ENCODE measurements at regions not wholly inside any gene's neighbourhood (a gene's known extent, or its start where the extent isn't known, plus 50 kb on each side); places are given as distances from the start of the nearest gene placed in this dataset.
A peak's percentile ranks its signal among the peaks of the same experiment; 100 is the strongest.
"Not testable (repeated sequence)": the region's sequence is repeated elsewhere in the genome, so short reads cannot be mapped to it uniquely, and the experiment has no call there.

- no peaks in the 10 kb centered on the region for H3K27me3 Mint-ChIP-seq
- ChIA-PET POLR2A (no interaction called here), CTCF (no interaction called here)
- no peak overlapping the region for H3K27ac Mint-ChIP-seq
- H3K36me3 Mint-ChIP-seq (ENCODE audit: low read depth) = no peaks in the 10 kb centered on the region
- H3K9me3 Mint-ChIP-seq = peaks cover 12% of the 10 kb centered on the region
- no peak for DNase-seq
- no peak overlapping the region for H3K4me3 Mint-ChIP-seq
- no peaks in the 10 kb centered on the region for H3K4me1 Mint-ChIP-seq
Measured at GRCh38 chr5:101062902-101063301, 159.8 kb upstream of the ST8SIA4 start.

DNA sequence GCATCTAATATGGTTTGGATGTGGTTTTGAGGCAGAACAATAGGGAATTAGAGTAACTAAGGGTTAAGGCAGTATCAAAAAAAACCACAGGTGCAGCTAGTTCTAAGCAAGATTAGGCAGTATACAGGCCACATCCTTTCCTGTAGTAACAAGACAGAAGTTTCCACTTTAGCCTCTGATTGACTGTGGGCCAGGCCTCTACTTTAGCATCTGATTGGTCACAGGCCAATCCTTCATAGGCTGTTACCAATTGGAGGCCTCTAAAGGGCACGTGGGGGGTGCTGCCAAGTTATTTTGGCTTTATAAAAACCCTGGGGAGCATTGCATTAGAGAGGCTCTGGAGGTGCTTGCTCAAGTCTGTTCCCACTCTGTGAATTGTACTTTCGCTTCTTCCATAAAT is 144.1 kb upstream of the ST8SIA4 start:
- no peak overlapping the region for H3K27ac Mint-ChIP-seq
- H3K4me1 Mint-ChIP-seq = peaks cover 6% of the 10 kb centered on the region
- H3K4me3 Mint-ChIP-seq = no peak overlapping the region
- ChIA-PET CTCF (no interaction called here), POLR2A (no interaction called here)
- no peaks in the 10 kb centered on the region for H3K36me3 Mint-ChIP-seq (ENCODE audit: low read depth)
- no peaks in the 10 kb centered on the region for H3K9me3 Mint-ChIP-seq
- no peaks in the 10 kb centered on the region for H3K27me3 Mint-ChIP-seq
- peak; percentile 6 for DNase-seq

DNA sequence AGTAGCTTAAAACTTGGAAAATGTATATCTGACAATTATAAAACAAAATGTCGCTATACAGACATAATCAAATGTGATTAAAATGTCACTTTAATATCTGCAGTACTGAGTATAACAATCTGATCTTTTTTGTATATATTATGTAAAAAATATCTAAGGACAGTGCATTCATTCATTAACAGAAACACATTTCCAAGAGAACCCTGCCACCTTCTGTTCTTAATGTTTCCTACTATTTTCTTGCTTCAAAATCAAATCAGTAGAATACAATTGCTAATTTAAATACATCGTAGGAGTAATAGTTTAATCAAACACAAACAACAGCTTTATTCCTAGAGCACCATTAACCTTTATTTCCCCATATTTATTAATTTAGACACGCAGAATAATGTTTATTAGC is 142.6 kb upstream of the ST8SIA4 start:
- Mint-ChIP-seq H3K4me1 (peaks cover 6% of the 10 kb centered on the region), H3K9me3 (no peaks in the 10 kb centered on the region)
- CTCF ChIA-PET = no interaction called here

GRCh38 chr5:101040002-101040401 is 136.9 kb upstream of the ST8SIA4 start:
- H3K36me3 Mint-ChIP-seq (ENCODE audit: low read depth); POLR2A ChIA-PET; DNase-seq; H3K4me3 Mint-ChIP-seq; H3K4me1 Mint-ChIP-seq; H3K9me3 Mint-ChIP-seq; H3K27ac Mint-ChIP-seq; H3K27me3 Mint-ChIP-seq; CTCF ChIA-PET: not testable (repeated sequence)

More for the DNA sequence above, 142.6 kb upstream of the ST8SIA4 start:
- Mint-ChIP-seq H3K27ac (no peak overlapping the region), H3K27me3 (no peaks in the 10 kb centered on the region), H3K36me3 (ENCODE audit: low read depth) (no peaks in the 10 kb centered on the region), H3K4me3 (no peak overlapping the region)
- DNase-seq = no peak
- POLR2A ChIA-PET = no interaction called here

DNA sequence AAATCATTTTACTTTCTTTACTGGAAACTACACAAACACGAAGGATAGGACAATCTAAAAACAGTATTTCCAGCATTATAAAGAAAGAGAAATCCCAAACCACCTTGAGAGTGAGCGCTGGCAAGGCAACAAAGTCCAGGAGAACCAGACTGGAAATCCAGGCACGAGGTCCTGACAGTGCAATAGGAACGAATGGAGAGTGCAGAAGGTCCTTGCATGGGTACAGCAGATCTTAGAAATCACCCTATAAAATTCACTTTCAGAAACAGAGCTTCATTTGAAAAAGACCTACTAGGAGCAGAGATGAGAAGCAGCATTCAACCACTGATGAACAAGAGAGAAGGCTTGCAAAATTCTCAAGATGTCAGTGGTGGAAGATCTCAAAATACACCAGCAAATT is 133.7 kb upstream of the ST8SIA4 start:
- DNase-seq = no peak
- peaks cover 2% of the 10 kb centered on the region for H3K27me3 Mint-ChIP-seq
- H3K4me3 Mint-ChIP-seq = no peak overlapping the region
- H3K36me3 Mint-ChIP-seq (ENCODE audit: low read depth) = no peaks in the 10 kb centered on the region
- H3K9me3 Mint-ChIP-seq = peaks cover 4% of the 10 kb centered on the region
- no peak overlapping the region for H3K27ac Mint-ChIP-seq
- ChIA-PET CTCF (no interaction called here), POLR2A (no interaction called here)
- H3K4me1 Mint-ChIP-seq = no peaks in the 10 kb centered on the region

- ChIA-PET POLR2A (no interaction called here), CTCF (no interaction called here)
- peaks cover 2% of the 10 kb centered on the region for H3K27me3 Mint-ChIP-seq
- H3K36me3 Mint-ChIP-seq (ENCODE audit: low read depth) = no peaks in the 10 kb centered on the region
- DNase-seq = no peak
- H3K27ac Mint-ChIP-seq = no peak overlapping the region
- no peak overlapping the region for H3K4me3 Mint-ChIP-seq
- no peaks in the 10 kb centered on the region for H3K4me1 Mint-ChIP-seq
- peaks cover 4% of the 10 kb centered on the region for H3K9me3 Mint-ChIP-seq
Measured at GRCh38 chr5:101035425-101035824, 132.3 kb upstream of the ST8SIA4 start.

DNA sequence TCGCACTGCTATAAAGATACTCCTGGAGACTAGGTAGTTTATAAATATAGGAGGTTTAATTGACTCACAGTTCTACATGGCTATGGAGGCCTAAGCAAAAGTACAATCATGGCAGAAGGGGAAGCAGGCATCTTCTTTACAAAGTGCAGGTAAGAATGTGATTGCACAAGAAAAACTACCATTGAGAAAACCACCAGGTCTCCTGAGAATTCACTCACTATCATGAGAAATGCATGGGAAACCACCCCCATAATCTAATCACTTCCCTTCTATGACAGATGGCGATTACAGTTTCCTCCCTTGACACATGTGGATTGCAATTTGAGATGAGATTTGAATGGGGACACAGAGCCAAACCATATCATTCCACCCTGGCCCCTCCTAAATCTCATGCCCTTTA is 121.2 kb upstream of the ST8SIA4 start:
- H3K27me3 Mint-ChIP-seq = no peaks in the 10 kb centered on the region
- ChIA-PET POLR2A (no interaction called here), CTCF (no interaction called here)
- no peak overlapping the region for H3K27ac Mint-ChIP-seq
- peaks cover 2% of the 10 kb centered on the region for H3K9me3 Mint-ChIP-seq
- no peak for DNase-seq
- H3K4me3 Mint-ChIP-seq = no peak overlapping the region
- no peaks in the 10 kb centered on the region for H3K4me1 Mint-ChIP-seq
- H3K36me3 Mint-ChIP-seq (ENCODE audit: low read depth) = no peaks in the 10 kb centered on the region

DNA sequence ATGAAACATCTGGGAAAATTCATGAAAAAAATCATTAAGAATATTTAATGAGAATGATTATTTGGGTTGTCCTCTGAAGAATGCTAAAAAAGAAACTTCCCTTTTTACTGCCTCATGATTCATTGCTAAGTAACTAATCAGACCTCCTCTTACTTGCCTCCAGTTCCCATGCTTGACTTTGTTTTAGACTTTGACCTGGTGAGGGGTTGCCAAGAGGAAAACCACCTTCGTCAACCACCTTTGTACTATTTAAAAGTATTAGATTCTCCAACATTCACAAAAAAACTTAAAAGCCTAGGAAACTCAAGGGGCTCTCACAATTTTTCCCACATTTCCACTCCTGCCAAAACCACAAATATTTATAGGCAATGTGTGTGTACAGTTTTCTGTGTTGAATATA is 115.2 kb upstream of the ST8SIA4 start:
- Mint-ChIP-seq H3K9me3 (no peaks in the 10 kb centered on the region), H3K4me3 (no peak overlapping the region), H3K27ac (no peak overlapping the region), H3K36me3 (ENCODE audit: low read depth) (no peaks in the 10 kb centered on the region), H3K4me1 (no peaks in the 10 kb centered on the region), H3K27me3 (no peaks in the 10 kb centered on the region)
- no peak for DNase-seq
- ChIA-PET CTCF (no interaction called here), POLR2A (no interaction called here)

DNA sequence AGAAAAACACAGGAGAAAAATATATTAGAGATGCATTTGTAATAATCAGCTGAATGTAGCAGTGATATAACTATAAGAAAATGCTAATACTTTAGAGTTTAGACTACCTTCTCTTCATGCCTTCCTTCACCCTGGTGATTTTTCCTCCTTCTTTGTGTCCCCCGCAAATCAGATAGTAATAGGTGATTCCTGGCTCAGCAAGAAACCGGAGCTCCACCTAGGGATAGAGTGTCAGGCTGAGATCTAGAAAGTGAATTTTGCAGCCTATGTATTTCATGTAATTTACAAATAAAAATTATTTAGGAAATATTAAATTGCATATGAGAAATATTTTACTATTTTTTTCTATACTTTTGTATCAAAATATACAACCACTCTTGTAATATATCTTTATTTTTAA is 109.8 kb upstream of the ST8SIA4 start:
- no peaks in the 10 kb centered on the region for H3K9me3 Mint-ChIP-seq
- H3K27ac Mint-ChIP-seq = no peak overlapping the region
- H3K36me3 Mint-ChIP-seq (ENCODE audit: low read depth) = no peaks in the 10 kb centered on the region
- no peak for DNase-seq
- POLR2A ChIA-PET = no interaction called here
- no peak overlapping the region for H3K4me3 Mint-ChIP-seq
- H3K4me1 Mint-ChIP-seq = no peaks in the 10 kb centered on the region
- peaks cover 2% of the 10 kb centered on the region for H3K27me3 Mint-ChIP-seq
- CTCF ChIA-PET = interaction anchor here (0.7 kb wide), 1 partner anchor 211 kb away, joined by 3 read pairs; no protein-coding TSS in a partner anchor

GRCh38 chr5:101009758-101010519 is 106.9 kb upstream of the ST8SIA4 start:
- Mint-ChIP-seq H3K9me3 (peaks cover 6% of the 10 kb centered on the region), H3K4me3 (no peak overlapping the region), H3K36me3 (ENCODE audit: low read depth) (no peaks in the 10 kb centered on the region), H3K27ac (no peak overlapping the region), H3K4me1 (no peaks in the 10 kb centered on the region), H3K27me3 (peaks cover 2% of the 10 kb centered on the region)
- POLR2A ChIA-PET = no interaction called here
- CTCF ChIA-PET = no interaction called here
- no peak for DNase-seq

DNA sequence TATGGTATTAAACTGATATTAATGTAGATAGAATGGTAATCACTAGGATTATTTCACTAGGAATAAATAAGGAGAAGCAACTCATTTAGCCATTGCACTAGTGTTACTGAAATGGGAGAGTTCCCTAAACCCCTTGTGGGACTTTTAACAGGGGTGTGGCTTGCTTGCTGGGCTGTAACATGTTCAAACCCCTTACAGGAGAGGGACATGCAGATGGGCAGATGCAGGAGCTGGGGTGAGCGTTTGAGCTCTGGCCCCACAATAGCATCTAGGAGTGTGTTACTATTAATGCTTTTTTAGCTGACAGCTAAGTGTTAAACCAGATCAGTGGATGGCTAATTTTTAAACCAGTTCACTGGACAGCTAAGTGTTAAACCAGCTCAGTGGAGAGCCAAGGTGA is 89.3 kb upstream of the ST8SIA4 start:
- ChIA-PET CTCF (no interaction called here), POLR2A (no interaction called here)
- DNase-seq = no peak
- no peaks in the 10 kb centered on the region for H3K27me3 Mint-ChIP-seq
- H3K4me3 Mint-ChIP-seq = no peak overlapping the region
- H3K4me1 Mint-ChIP-seq = no peaks in the 10 kb centered on the region
- H3K9me3 Mint-ChIP-seq = no peaks in the 10 kb centered on the region
- H3K36me3 Mint-ChIP-seq (ENCODE audit: low read depth) = no peaks in the 10 kb centered on the region
- H3K27ac Mint-ChIP-seq = no peak overlapping the region

DNA sequence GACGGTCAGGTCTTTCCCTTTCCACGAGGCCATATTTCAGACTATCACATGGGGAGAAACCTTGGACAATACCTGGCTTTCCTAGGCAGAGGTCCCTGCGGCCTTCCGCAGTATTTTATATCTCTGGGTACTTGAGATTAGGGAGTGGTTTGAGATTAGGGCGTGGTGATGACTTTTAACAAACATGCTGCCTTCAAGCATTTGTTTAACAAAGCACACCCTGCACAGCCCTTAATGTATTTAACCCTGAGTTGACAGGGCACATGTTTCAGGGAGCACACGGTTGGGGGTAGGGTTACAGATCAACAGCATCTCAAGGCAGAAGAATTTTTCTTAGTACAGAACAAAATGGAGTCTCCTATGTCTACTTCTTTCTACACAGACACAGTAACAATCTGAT is 80.5 kb upstream of the ST8SIA4 start:
- H3K9me3 Mint-ChIP-seq; H3K27ac Mint-ChIP-seq; H3K36me3 Mint-ChIP-seq (ENCODE audit: low read depth); DNase-seq; H3K27me3 Mint-ChIP-seq; H3K4me3 Mint-ChIP-seq; CTCF ChIA-PET; POLR2A ChIA-PET; H3K4me1 Mint-ChIP-seq: not testable (repeated sequence)

GRCh38 chr5:100974082-100974481 is 71.0 kb upstream of the ST8SIA4 start:
- POLR2A ChIA-PET = no interaction called here
- no peaks in the 10 kb centered on the region for H3K4me1 Mint-ChIP-seq
- no peaks in the 10 kb centered on the region for H3K9me3 Mint-ChIP-seq

GRCh38 chr5:100970646-100971255 is 67.7 kb upstream of the ST8SIA4 start:
- H3K27me3 Mint-ChIP-seq = peaks cover 3% of the 10 kb centered on the region
- POLR2A ChIA-PET = no interaction called here
- DNase-seq = no peak
- H3K9me3 Mint-ChIP-seq = no peaks in the 10 kb centered on the region
- no peak overlapping the region for H3K27ac Mint-ChIP-seq
- H3K4me3 Mint-ChIP-seq = no peak overlapping the region
- CTCF ChIA-PET = no interaction called here
- H3K4me1 Mint-ChIP-seq = no peaks in the 10 kb centered on the region
- H3K36me3 Mint-ChIP-seq (ENCODE audit: low read depth) = no peaks in the 10 kb centered on the region

More at GRCh38 chr5:100974082-100974481, 71.0 kb upstream of the ST8SIA4 start:
- H3K4me3 Mint-ChIP-seq = no peak overlapping the region
- peaks cover 3% of the 10 kb centered on the region for H3K27me3 Mint-ChIP-seq
- H3K27ac Mint-ChIP-seq = no peak overlapping the region
- DNase-seq = no peak
- no peaks in the 10 kb centered on the region for H3K36me3 Mint-ChIP-seq (ENCODE audit: low read depth)
- CTCF ChIA-PET = interaction anchor here (0.7 kb wide), 1 partner anchor 33 kb away, joined by 3 read pairs; no protein-coding TSS in a partner anchor
